Omental fat pad (tissue), 3 donors: ENCODE measurements at regions not wholly inside any gene's neighbourhood (a gene's known extent, or its start where the extent isn't known, plus 50 kb on each side); places are given as distances from the start of the nearest gene placed in this dataset.

Source experiments
- ATAC-seq: fragments of 150-250 bp; one replicate; pipeline ENCODE4 v1.9.1; 2016; ENCODE audit warnings: mild to moderate bottlenecking, moderate library complexity; ENCODE audit not compliant: low FRiP score
- DNase-seq: peaks from one replicate; pipeline ENCODE4 v3.0.0-alpha.2; 2019; ENCODE audit warnings: low spot score
- CTCF ChIP-seq, 3 donors: fragments of 450-650 bp; IDR thresholded peaks; one replicate each; pipeline ENCODE4 v1.5.1; 2016 to 2017; ENCODE audit warnings: antibody characterized with exemption in 3 of 3, mild to moderate bottlenecking in 3 of 3, moderate library complexity in 2 of 3

DNA sequence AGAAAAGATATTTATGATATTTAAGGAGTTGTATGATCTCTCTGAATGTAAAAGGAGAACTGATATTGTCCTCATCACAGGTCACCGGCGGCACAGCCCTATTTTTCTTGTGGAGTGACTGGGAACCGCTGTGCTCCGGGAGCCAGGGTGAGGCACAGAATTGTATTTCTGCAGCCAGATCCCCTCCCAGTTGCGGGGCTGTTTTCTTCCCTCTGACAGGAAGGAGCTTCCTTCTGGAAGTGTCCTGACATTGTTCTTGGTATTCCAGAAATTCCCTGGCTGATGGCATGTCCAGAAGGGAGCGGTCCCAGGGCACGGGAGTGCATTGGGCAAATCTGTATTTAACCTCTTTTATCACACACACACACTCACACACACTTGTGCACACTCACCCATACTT, 268.6 kb upstream of the FOXF1 start:
- TF ChIP-seq CTCF (IDR thresholded peaks at IDR 0.05) = no peak
- ATAC-seq (no peak), DNase-seq (no peak)

DNA sequence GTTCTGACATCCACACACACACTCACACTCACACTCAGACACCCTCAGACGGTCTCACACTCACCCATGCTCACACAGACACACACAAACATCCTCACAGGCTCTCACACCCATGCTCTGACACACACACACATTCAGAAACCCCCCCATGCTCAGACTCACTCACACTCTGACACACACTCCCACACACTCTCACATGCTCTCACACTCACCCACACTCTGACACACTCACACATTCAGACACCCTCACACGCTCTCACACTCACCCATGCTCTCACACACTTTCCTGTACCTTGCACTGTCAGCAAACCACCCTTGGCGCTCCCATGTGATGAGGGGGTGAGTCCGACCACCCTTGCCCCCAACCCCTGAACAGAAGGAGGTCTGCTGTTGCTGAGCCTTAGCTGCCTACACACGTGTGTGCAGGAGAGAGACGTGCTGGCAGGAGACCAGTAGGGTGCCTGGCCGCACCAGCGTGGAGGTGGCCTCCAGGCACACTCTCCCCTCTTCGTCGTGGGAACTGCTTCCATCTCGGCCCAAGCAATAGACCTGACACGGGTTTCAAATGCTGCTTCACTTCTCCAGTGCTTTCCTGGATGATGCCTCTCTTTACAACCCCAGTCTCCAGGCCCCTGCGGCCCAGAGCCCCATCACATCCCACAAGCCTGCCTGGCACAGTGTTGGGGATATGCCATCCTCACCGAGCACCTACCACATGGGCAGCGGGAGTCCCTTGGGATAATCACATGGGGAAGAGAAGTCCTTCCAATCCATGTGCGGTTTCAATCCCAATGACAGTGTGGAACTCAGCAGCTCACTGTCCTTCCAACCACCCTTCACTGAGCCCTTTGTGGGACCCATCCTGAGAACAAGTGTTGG, 267.8 kb upstream of the FOXF1 start:
- TF ChIP-seq CTCF (IDR thresholded peaks at IDR 0.05) = no peak
- DNase-seq (no peak), ATAC-seq (no peak)

- ATAC-seq (no peak), DNase-seq (no peak)
- TF ChIP-seq CTCF (IDR thresholded peaks at IDR 0.05) = no peak
Observed at GRCh38 chr16:86243123-86243473, 267.2 kb upstream of the FOXF1 start.

DNA sequence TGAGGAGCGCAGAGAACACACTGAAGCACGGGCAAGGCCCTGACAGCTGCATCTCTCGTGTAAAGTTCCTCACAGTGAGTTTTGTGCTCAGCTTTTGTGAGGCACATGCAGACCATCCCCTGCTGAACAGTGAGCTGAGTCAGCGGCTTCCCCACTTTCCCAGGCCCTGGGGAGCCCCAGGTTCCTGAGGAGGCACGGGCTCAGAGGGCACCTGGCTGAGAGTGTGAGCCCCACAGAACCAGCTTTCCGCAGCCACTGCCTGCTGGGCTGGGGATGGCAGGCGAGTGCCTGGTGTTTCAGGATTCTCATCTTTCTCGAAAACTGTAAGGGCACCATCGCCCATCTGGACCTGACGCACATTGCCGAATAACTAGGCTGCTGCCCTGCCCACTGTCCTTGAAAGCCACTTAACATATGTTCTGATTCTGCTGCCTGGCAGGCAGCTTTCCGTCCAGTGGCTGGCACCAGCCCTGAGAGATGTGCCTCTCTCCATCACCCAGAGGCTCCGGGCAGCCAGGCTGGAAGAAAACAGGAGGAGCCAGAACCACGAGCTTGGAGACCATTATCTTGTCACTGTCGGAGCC, 266.7 kb upstream of the FOXF1 start:
- no peak for DNase-seq
- no peak for ATAC-seq
- TF ChIP-seq CTCF (IDR thresholded peaks at IDR 0.05) = no peak

DNA sequence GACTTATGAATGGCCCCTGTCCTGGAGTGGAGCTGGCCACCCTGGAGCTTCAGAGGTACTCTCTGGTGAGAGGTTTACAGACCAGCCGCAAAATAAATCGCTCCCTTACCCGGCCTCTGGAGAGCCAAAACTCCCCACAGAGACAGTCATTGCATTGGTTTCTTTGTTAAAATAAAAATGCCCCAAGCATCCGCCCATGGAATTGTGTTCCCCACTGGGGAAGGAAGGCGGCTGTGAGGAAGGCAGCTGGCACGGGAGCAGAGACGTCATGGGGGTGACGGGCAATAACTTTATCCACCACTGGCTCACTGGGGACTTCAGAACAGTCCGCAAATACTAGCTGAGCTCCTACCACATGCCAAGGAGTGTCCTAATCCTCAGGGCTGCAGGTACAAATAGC, 266.2 kb upstream of the FOXF1 start:
- ATAC-seq (no peak), DNase-seq (no peak)
- no peak for TF ChIP-seq CTCF (IDR thresholded peaks at IDR 0.05)

- ATAC-seq (no peak), DNase-seq (no peak)
- no peak for TF ChIP-seq CTCF (IDR thresholded peaks at IDR 0.05)
Observed at GRCh38 chr16:86244936-86245335, 265.4 kb upstream of the FOXF1 start.

DNA sequence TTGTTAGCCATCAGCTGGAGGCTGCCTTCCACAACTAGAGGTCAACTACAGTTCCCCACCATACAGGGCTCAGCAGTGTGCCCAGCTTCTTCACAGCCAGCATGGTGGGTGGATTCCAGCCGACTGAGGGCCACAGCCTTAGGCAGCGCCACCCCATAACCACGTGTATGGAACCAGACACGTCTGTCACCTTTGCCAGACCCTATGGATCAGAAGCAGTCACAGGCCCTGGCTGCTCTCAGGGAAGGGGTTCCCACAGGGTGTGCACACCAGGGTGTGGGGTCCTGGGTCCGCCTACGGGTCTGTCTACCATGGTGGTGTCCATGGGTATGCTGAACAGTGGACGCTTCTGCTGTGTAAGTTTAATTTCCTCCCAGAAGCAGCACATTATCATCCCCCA, 265.0 kb upstream of the FOXF1 start:
- ATAC-seq = no peak
- TF ChIP-seq CTCF (IDR thresholded peaks at IDR 0.05) = no peak
- no peak for DNase-seq
